SK-N-SH treated with all-trans-retinoic acid at 6 μM for 48 hours (cell line): ENCODE measurements at regions not wholly inside any gene's neighbourhood (a gene's known extent, or its start where the extent isn't known, plus 50 kb on each side); places are given as distances from the start of the nearest gene placed in this dataset.

Experiments used
- ARNTL ChIP-seq: fragments of 450-650 bp; formaldehyde crosslinking; IDR thresholded peaks from 2 replicates; pipeline ENCODE4 v1.5.0; 2020; ENCODE audit warnings: low read depth, mild to moderate bottlenecking, moderate library complexity, borderline replicate concordance
- CSDC2 ChIP-seq: fragments of 250-450 bp; sonication (Bioruptor Pico); IDR thresholded peaks from 2 replicates; pipeline ENCODE4 v1.5.0; 2020; ENCODE audit warnings: mild to moderate bottlenecking, moderate library complexity
- SNAI2 ChIP-seq: fragments of 250-450 bp; sonication (Bioruptor Pico); IDR thresholded peaks from 2 replicates; pipeline ENCODE4 v1.5.0; 2020; ENCODE audit warnings: mild to moderate bottlenecking, moderate library complexity
- ZFP3 ChIP-seq: fragments of 250-450 bp; sonication (Bioruptor Pico); IDR thresholded peaks from 2 replicates; pipeline ENCODE4 v1.5.0; 2020; ENCODE audit warnings: mild to moderate bottlenecking, moderate library complexity
- ZFP30 ChIP-seq: fragments of 450-650 bp; formaldehyde crosslinking; IDR thresholded peaks from 2 replicates; pipeline ENCODE4 v1.5.0; 2022; ENCODE audit warnings: mild to moderate bottlenecking, moderate library complexity
- ZNF70 ChIP-seq: fragments of 450-650 bp; formaldehyde crosslinking; IDR thresholded peaks from 2 replicates; pipeline ENCODE4 v1.5.0; 2020; ENCODE audit warnings: mild to moderate bottlenecking, moderate library complexity
- TF ChIP-seq, protein P1 (sequence below): fragments of 250-450 bp; sonication (Bioruptor Pico); IDR thresholded peaks from 2 replicates; pipeline ENCODE4 v1.8.0; 2020; ENCODE audit warnings: mild to moderate bottlenecking, moderate library complexity, borderline replicate concordance
- TF ChIP-seq, protein P2 (sequence below): fragments of 250-450 bp; sonication (Bioruptor Pico); IDR thresholded peaks from 2 replicates; pipeline ENCODE4 v1.8.0; 2021; ENCODE audit warnings: low read depth, mild to moderate bottlenecking, moderate library complexity, borderline replicate concordance

DNA sequence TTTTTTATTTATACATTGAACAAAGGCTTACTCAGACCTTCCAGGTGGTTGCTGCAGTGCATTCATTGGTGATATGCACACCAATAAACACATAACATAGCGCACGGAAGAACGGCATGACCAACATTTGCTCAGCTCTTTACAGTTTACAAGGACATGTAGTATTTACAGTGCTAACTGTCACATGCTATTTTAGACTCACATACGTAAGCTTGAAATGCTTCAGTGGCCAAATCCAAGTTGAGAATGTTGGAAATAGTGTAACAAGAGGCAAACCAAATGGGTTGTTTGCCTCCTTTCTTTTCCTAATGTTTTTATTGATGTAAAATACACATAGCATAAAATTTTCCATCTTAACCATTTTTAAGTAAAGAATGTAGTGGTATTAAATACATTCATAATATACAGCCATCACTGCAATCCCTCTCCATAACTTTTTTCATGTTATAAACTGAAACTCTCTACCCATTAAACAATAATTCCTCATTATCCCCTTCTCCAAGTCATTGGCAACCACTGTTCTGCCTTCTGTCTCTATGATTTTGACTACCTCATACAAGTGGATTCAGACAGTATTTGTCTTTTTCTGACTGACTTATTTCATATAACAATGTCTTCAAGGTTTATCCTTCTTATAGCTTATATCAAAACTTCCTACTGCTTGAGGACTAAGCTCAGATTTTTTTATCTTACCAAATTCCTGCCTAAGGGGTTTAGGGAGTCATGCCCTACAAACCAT is 1722.9 kb upstream of the AGA start:
- TF ChIP-seq CSDC2 (no peak), ZFP3 (CRISPR knock-in tag) (no peak), SNAI2 (CRISPR knock-in tag) (no peak), ZNF70 (CRISPR knock-in tag) (no peak), ZFP30 (CRISPR knock-in tag) (no peak), ARNTL (CRISPR knock-in tag) (no peak)
- TF ChIP-seq, protein P1, sequence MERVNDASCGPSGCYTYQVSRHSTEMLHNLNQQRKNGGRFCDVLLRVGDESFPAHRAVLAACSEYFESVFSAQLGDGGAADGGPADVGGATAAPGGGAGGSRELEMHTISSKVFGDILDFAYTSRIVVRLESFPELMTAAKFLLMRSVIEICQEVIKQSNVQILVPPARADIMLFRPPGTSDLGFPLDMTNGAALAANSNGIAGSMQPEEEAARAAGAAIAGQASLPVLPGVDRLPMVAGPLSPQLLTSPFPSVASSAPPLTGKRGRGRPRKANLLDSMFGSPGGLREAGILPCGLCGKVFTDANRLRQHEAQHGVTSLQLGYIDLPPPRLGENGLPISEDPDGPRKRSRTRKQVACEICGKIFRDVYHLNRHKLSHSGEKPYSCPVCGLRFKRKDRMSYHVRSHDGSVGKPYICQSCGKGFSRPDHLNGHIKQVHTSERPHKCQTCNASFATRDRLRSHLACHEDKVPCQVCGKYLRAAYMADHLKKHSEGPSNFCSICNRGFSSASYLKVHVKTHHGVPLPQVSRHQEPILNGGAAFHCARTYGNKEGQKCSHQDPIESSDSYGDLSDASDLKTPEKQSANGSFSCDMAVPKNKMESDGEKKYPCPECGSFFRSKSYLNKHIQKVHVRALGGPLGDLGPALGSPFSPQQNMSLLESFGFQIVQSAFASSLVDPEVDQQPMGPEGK (CRISPR knock-in tag): no peak
- TF ChIP-seq, protein P2, sequence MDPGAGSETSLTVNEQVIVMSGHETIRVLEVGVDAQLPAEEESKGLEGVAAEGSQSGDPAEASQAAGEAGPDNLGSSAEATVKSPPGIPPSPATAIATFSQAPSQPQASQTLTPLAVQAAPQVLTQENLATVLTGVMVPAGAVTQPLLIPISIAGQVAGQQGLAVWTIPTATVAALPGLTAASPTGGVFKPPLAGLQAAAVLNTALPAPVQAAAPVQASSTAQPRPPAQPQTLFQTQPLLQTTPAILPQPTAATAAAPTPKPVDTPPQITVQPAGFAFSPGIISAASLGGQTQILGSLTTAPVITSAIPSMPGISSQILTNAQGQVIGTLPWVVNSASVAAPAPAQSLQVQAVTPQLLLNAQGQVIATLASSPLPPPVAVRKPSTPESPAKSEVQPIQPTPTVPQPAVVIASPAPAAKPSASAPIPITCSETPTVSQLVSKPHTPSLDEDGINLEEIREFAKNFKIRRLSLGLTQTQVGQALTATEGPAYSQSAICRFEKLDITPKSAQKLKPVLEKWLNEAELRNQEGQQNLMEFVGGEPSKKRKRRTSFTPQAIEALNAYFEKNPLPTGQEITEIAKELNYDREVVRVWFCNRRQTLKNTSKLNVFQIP (CRISPR knock-in tag): no peak
